ENCODE measurements at regions not wholly inside any gene's neighbourhood (a gene's known extent, or its start where the extent isn't known, plus 50 kb on each side); places are given as distances from the start of the nearest gene placed in this dataset.

DNA sequence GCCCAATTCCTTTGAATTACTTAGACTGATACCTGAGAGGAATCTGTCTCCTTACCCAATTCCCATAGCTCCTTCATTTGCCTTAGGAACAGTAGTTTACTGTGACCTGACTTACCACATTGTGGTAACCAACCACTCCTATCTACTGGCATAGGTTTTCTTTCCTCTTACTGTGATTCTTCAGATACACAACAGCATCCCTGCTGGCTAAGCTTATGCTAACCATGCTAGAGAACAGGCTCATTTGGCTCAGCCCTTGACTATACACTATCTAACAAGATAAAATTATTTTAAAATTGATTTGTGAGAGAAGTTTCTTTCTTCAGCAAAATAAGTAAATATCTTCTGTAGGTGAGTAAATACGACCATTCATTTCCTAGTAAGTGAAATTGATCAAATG is 320.4 kb upstream of the DDHD1 start:
- Histone ChIP-seq H3K4me1 (peaks cover 0 to 25% (median 14%) of the 10 kb centered on the region in 4 donors), H3K27ac (no peak overlapping the region), H3K4me3 (no peak overlapping the region), H3K36me3 (no peaks in the 10 kb centered on the region), H3K27me3 (no peaks in the 10 kb centered on the region), H3K9me3 (no peaks in the 10 kb centered on the region)
- DNase-seq: no peak
- 87 to 88% methylated on average over 1 of the region's 1 CpG for WGBS, 2 donors
- intact Hi-C loops (cut with DNase I): no loop called here
- TF ChIP-seq EP300 (IDR thresholded peaks at IDR 0.05) (no peak), POLR2AphosphoS5 (IDR thresholded peaks at IDR 0.05) (no peak), POLR2A (IDR thresholded peaks at IDR 0.05) (no peak)
- TF ChIP-seq, protein P1, sequence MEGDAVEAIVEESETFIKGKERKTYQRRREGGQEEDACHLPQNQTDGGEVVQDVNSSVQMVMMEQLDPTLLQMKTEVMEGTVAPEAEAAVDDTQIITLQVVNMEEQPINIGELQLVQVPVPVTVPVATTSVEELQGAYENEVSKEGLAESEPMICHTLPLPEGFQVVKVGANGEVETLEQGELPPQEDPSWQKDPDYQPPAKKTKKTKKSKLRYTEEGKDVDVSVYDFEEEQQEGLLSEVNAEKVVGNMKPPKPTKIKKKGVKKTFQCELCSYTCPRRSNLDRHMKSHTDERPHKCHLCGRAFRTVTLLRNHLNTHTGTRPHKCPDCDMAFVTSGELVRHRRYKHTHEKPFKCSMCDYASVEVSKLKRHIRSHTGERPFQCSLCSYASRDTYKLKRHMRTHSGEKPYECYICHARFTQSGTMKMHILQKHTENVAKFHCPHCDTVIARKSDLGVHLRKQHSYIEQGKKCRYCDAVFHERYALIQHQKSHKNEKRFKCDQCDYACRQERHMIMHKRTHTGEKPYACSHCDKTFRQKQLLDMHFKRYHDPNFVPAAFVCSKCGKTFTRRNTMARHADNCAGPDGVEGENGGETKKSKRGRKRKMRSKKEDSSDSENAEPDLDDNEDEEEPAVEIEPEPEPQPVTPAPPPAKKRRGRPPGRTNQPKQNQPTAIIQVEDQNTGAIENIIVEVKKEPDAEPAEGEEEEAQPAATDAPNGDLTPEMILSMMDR (IDR thresholded peaks at IDR 0.05): no peak

DNA sequence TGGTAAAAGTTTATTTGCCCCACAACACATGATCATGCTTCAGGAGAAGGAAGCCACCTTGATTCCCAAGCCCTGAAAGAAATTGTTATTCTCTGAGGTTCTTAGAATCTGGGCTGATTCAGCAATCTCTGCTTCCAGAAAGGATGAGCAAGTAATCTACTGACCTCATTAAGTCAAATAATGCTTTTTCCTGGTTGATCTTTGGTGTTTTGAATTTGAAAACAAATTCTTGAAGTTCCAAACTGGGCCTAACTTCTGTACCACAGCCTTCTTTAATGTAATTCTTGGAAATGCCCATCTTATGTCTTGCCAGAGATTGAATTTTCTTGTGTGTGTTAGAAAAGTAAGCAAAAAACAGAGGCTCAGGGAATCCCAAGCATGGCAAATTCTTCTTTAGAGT is 319.2 kb upstream of the DDHD1 start:
- Histone ChIP-seq H3K27me3 (no peaks in the 10 kb centered on the region), H3K4me1 (peaks cover 0 to 27% (median 14%) of the 10 kb centered on the region in 4 donors), H3K36me3 (no peaks in the 10 kb centered on the region), H3K9me3 (no peaks in the 10 kb centered on the region), H3K27ac (no peak overlapping the region), H3K4me3 (no peak overlapping the region)
- no peak for DNase-seq
- intact Hi-C loops (cut with DNase I): no loop called here
- TF ChIP-seq POLR2AphosphoS5 (IDR thresholded peaks at IDR 0.05): no peak
- TF ChIP-seq, protein P1 (IDR thresholded peaks at IDR 0.05): no peak

DNA sequence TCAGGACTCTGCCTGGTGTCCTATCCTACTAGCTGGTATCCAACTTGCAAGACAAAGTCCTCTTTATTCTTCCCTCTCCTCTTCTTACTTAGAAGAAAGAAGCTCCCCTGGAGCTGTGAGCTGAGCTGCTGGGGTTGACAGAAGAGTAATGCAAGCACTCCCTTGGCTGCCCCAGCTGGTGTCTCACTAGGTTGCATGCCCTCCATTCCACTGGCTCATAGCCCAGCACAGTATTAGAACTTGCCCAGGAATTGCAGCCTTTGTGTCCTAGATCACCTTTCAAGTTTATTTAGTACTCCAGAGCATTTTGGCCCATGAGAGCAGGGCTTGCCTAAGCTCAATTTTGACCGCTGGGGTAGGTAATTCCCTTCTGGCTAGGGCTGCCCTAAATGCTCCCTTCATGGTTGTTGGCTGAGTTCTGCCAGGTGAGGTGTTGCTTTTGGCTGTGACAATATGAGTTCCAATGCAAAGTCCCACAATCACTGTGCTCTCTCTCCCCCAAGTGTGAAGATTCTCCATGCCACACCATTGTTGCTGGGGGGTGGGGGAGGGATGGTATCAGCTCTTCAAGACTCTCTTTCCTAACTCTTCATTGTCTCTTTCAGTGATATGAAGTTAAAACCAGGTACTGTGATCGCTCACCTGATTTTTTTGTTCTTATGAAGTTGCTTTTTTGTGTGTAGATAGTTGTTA is 317.4 kb upstream of the DDHD1 start:
- Histone ChIP-seq H3K36me3 (no peaks in the 10 kb centered on the region), H3K27me3 (no peaks in the 10 kb centered on the region), H3K4me1 (peaks cover 0 to 27% (median 14%) of the 10 kb centered on the region in 4 donors), H3K27ac (peak overlapping the region in 2 of 4 donors; percentile 30 to 44), H3K4me3 (no peak overlapping the region), H3K9me3 (no peaks in the 10 kb centered on the region)
- intact Hi-C loops (cut with DNase I): no loop called here
- 85 to 94% methylated on average over 2 of the region's 2 CpGs for WGBS, 2 donors
- no peak for TF ChIP-seq EP300 (IDR thresholded peaks at IDR 0.05)
- no peak for TF ChIP-seq POLR2A (IDR thresholded peaks at IDR 0.05)
- TF ChIP-seq, protein P1 (IDR thresholded peaks at IDR 0.05): no peak
- peak in 1 of 4 donors; percentile 43 for TF ChIP-seq POLR2AphosphoS5 (IDR thresholded peaks at IDR 0.05)
- no peak for DNase-seq

DNA sequence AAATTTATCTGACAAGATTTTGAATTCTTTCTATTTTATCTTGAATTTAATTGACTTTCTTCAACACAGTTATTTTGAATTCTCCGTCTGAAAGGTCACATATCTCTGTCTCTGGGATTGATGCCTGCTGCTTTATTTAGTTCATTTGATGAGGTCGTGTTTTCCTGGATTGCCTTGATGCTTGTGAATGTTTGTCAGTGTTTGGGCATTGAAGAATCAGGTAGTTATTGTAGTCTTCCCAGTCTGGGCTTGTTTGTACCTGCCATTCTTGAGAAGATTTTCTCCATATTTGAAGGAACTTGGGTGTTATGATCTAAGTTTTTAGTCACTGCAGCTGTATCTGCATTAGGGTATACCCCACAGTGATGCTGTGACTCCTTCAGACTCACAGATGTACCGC is 315.8 kb upstream of the DDHD1 start:
- Histone ChIP-seq H3K36me3 (no peaks in the 10 kb centered on the region), H3K4me3 (no peak overlapping the region), H3K27ac (no peak overlapping the region), H3K9me3 (no peaks in the 10 kb centered on the region), H3K27me3 (no peaks in the 10 kb centered on the region), H3K4me1 (peaks cover 0 to 27% (median 14%) of the 10 kb centered on the region in 4 donors)
- intact Hi-C loops (cut with DNase I): no loop called here
- WGBS, 2 donors: 86 to 90% methylated on average over 3 of the region's 3 CpGs
- TF ChIP-seq EP300 (IDR thresholded peaks at IDR 0.05) (no peak), POLR2AphosphoS5 (IDR thresholded peaks at IDR 0.05) (no peak)
- DNase-seq: no peak

DNA sequence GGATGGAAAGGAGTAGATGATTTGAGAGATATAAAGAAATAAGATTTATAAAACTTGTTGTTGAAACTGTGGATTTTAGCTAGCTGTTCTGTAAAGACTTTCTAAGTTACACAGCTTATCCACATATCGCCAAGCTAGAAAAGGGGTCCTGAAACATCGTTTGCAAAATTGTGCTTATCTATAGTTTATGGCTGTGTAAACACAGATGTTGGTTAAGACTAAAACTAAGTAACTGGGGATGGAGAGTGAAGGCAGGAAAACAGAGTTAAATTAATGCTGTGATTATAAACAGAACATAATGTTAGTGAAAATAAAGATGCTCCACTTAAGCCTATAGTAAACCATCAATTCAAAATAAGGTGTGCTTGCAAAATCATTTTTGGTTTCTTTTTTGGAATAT is 311.3 kb upstream of the DDHD1 start:
- no peak for TF ChIP-seq EP300 (IDR thresholded peaks at IDR 0.05)
- no peak for TF ChIP-seq POLR2AphosphoS5 (IDR thresholded peaks at IDR 0.05)
- no peak for TF ChIP-seq POLR2A (IDR thresholded peaks at IDR 0.05)
- TF ChIP-seq, protein P1 (IDR thresholded peaks at IDR 0.05): no peak
- H3K9me3 ChIP-seq: no peaks in the 10 kb centered on the region
- no peak overlapping the region for H3K27ac ChIP-seq
- DNase-seq: no peak
- WGBS, 2 donors: 45 to 66% methylated on average over 2 of the region's 2 CpGs
- peaks cover 0 to 24% (median 4%) of the 10 kb centered on the region in 4 donors for H3K4me1 ChIP-seq
- no peaks in the 10 kb centered on the region for H3K36me3 ChIP-seq
- H3K27me3 ChIP-seq: no peaks in the 10 kb centered on the region
- no peak overlapping the region for H3K4me3 ChIP-seq
- intact Hi-C loops (cut with DNase I): no loop called here
